HG03521 (cell line): ENCODE measurements at regions not wholly inside any gene's neighbourhood (a gene's known extent, or its start where the extent isn't known, plus 50 kb on each side); places are given as distances from the start of the nearest gene placed in this dataset.
"Not testable (repeated sequence)": the region's sequence is repeated elsewhere in the genome, so short reads cannot be mapped to it uniquely, and the experiment has no call there.

Experiments
- ATAC-seq: cut with Tn5 transposase; IDR thresholded peaks from one replicate; pipeline ENCODE4 v1.9.1; 2021; ENCODE audit warnings: mild to moderate bottlenecking, moderate library complexity; ENCODE audit not compliant: unreplicated experiment

GRCh38 chr5:42950456-42951292 is 89.4 kb downstream of the ANXA2R start:
- peak; percentile 26 for ATAC-seq

DNA sequence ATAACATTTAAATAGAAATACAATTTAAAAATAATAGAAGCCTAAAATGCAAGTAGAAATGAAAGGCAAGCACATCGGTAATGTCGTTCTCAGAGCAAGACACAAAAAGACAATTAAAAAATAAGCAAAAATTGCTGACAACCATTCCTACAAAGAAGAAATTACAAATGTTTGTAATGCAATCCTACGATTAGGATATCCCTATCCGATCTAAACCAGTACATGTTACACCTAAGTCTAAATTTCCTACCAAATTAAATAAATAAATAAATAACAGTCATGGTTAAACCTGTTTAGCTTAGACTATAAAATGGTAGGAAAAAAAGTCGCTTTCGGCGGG is 90.0 kb downstream of the ANXA2R start:
- ATAC-seq: no peak

DNA sequence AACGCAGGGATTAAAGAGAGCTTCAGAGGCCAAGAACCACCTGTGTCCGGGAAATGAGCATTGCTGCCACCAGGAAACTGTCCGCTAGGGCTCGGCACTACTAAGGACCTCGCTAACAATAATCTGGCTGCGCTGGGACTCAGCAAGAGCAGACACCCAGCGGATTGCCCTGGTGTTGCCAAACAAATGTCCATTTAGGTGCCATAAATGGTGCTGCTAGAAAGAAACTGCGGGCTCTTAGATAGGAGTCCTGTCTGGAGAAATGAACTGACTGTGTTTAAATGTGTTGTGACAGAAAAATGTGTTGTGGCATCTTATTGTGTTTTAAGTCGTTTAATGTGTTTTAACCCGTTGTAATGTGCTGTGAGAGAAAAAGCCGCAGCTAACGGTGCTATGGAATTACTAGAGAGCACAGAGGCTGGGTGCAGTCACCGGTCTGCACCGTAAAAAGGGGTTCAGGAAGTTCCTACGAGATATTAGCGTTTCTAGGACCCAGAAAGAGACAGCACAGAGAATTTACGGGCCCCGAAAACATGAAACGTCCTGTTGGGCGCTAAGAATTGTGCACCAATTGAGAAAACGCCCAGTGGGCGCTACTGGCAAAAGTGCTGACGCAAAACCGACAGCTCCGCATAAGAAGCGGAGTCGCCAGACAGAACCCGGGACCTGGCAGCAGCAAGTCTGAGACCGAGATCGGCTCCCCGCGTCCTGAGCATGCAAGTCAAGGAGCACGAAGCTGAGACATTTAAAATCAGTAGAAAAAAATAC is 90.6 kb downstream of the ANXA2R start:
- peak; percentile 62 for ATAC-seq

GRCh38 chr5:42948961-42949347 is 91.2 kb downstream of the ANXA2R start:
- no peak for ATAC-seq

- no peak for ATAC-seq
Observed at GRCh38 chr5:42944989-42945388, 95.1 kb downstream of the ANXA2R start.

- ATAC-seq: no peak
Observed at GRCh38 chr5:42943931-42944631, 96.0 kb downstream of the ANXA2R start.

GRCh38 chr5:42940853-42941252 is 99.3 kb downstream of the ANXA2R start:
- no peak for ATAC-seq

- ATAC-seq: not testable (repeated sequence)
Observed at GRCh38 chr5:42932011-42932410, 108.1 kb downstream of the ANXA2R start.

DNA sequence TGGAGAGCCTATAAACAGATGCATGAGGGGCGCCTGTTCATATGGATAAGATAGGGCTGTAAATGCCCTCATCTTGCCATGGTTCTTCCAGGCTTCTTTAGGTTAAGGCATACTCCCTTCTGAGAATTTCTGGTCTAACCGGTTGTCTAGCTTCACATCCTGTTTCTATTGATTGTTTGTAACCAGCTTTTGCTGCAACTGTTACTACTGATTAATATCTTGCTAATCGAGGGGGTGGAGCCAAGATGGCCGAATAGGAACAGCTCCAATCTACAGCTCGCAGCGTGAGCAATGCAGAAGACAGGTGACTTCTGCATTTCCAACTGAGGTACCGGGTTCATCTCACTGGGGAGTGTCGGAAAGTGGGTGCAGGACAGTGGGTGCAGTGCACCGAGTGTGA is 108.7 kb downstream of the ANXA2R start:
- ATAC-seq: not testable (repeated sequence)

DNA sequence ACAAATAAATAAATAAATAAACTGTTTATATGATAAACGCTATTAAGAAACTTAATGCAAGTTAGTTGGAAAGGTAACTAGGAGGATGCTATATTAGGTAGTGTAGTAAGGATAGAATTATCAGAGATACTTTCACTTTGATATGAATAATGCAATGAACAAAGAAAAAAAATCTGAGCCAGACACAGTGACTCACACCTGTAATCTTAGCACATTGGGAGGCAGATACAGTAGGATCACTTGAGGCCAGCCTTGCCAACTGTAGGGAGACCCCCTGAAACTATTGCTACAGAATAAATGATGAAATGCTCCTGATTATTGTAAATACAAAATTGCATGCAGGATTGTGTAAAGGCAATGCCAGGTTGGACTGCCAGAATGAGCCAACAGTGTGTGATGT is 109.2 kb downstream of the ANXA2R start:
- ATAC-seq: no peak

DNA sequence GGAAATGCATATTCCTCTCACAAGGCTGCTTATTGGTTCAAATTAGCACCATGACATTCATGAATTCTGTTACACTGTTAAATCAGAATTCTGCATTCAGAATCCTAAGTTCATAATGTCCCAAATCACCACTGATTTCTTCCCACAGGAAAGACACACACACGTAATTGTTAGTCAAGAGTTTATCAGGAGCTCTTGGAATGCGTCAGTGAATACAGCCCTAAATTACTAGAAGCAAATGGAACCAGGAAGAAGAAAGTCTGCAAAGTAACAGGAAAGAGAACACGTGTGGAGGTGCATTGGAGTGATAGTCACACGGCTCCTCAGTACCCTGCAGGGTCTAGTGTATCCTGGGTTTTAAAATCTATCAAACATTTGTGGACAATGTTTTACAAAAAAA is 110.2 kb downstream of the ANXA2R start:
- no peak for ATAC-seq

DNA sequence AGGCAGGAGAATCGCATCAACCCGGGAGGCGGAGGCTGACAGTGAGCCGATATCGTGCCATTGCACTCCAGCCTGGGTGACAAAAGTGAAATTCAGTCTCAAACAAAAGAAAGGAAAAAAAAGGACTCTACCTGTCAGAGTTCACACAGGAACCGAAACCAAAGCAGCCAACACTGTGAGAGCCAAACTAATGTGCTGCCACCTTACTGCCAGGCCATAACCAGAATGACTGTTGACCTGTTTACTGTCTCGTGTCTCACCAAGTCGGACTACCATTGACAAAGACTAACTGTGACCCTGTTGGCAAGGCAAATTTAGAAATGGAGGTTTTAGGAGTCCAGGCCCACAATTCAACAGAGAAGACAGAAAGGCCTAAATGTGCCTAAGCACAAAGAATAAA is 112.4 kb downstream of the ANXA2R start:
- peak; percentile 78 for ATAC-seq

GRCh38 chr5:42924686-42925085 is 113.0 kb upstream of the SELENOP start:
- ATAC-seq: no peak

DNA sequence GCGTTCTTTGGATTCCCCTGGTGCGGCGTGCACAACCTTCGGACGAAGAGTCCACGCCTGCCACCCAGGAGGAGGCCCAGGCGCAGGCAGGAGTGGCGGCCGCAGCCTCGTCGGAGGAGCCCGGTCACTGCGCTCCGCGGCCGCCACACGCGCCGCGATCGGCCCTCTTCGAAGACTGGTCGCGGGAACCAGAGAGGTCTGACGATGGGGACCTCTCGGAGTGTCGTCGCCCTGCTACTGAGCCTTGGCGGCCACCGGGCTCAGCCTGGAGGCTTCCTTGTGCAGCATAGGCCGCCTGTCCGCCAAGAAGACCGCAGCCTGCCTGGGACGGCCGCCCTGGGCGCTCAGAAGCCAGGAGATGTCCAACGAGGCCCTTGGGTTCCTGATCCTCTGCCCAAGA is 112.5 kb upstream of the SELENOP start:
- no peak for ATAC-seq

DNA sequence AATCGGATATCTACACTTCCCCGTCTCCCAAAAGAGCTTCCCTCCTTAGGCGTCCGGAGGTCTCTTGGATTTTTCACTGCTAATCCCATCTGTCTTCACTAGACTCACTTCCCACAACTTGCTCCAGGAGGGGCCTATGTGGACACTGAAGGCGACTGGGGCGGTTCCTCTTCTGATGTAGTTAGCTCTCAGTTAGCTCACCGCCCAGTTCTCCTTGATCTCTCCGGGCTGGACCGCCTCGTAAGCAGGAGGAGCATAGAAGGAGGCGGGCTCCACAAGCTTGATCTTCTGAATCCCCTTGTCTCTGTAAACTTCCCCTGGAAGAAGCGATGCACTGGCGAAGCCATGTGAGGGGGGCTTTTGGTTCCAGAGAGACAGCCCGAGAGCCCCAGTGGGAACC is 112.0 kb upstream of the SELENOP start:
- no peak for ATAC-seq

- no peak for ATAC-seq
Observed at GRCh38 chr5:42919600-42919999, 107.9 kb upstream of the SELENOP start.

GRCh38 chr5:42915306-42915866 is 103.7 kb upstream of the SELENOP start:
- ATAC-seq: no peak

DNA sequence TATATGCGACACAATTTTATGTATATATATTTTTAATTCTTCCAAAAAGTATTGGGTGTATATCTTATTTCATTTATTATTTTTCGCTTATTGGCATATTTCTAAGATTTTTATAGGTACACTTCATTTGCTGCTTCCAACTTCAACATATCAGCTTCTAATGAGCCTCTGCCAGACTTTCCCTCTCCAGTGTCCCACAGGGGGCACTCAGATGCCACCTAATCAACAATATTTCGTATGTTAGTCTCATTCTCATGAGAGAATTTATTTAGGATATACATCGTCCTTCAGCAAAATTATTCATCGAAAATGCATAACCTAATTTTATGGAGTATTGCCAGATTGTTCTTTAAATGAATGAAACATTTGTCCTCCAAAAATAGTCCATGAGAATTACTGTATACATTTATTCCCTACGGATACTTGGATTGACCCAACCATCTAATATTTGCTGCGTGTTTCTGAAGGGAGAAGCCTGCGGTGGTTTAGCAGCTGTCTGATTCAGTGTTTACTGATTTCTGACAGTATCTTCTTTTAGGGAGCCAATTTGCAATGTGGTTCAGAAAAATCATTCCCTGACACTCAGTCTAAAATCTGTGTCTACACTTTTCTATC is 100.6 kb upstream of the SELENOP start:
- no peak for ATAC-seq

DNA sequence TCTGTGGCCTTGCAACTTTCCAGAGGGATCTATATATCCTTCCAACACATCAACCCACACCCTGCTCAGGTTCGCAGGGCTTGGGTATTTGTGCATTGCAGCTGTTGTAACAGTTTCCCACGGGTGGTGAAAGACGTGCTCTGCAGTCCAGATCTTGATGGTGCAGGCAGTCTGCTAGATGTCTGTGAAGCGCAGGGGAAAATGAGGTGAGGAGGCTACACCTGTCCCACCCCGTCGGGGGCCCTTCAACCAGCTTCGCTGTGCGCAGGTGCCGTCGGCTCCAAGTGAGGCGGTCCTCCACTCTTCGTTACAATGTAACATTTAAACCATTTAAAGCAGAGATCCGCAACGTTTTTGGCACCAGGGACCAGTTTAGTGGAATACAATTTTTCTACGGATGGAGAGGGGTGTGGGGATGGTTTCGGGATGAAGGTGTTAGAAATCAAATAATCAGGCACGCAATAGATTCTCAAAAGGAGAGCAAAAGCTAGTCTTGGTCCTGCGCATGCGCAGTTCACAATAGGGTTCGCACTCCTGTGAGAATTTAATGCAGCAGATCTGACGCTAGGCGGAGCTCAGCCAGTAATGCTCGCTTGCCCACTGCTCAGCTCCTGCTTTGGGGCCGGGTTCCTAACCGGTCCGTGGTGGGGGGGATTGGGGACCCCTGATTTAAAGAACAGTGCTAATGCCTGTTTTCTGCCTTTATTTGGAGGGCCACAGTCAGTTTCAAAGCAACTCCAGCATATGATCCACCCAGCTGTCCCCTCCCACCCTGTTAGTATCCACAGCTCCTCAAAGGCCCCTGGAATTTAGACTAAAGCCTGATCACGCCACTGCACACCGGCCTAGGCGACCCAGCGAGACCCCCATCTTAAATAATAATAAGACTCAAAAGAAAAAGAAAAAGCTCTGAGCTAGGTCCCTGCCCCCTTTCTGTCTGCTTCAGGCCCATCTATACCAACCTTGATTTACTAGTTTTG is 97.1 kb upstream of the SELENOP start:
- peak; percentile 87 for ATAC-seq

DNA sequence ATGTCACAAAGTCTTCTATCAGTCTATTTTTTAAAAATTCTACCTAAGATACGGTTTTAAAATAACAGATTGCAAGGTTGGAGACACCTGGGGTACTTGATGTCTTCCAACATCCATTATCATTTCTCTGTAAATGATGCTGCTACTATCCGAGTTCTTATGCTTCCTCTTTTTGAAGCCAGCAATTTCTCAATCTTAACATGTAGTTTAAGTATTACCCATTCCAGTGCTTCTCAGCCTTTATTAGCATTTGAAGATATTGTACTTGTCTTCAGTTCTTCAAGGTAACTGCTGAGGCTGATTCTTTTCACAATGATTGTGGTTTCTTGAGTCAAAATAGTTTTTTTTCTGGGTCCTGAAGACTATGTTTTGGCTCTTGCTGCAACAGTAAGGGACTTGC is 96.4 kb upstream of the SELENOP start:
- ATAC-seq: peak; percentile 3
